Adrenal gland (tissue), 5 donors: ENCODE measurements at regions not wholly inside any gene's neighbourhood (a gene's known extent, or its start where the extent isn't known, plus 50 kb on each side); places are given as distances from the start of the nearest gene placed in this dataset.

Experiments
- CTCF ChIP-seq, 6 experiments: fragments of 450-650 bp in 4 of 6; fragments of 200-600 bp in 2 of 6; sonication (generic) in 1 of 6; IDR thresholded peaks; 1 replicate in 5 of 6; 2 replicates in 1 of 6; pipeline versions ENCODE4 v1.5.1 to v1.8.0; 2016 to 2021; ENCODE audit warnings: antibody characterized with exemption in 6 of 6, mild to moderate bottlenecking in 2 of 6, moderate library complexity in 1 of 6
- POLR2A ChIP-seq, 2 donors: fragments of 450-650 bp; IDR thresholded peaks; one replicate each; pipeline ENCODE4 v1.6.1; 2017; ENCODE audit warnings: antibody characterized with exemption in 2 of 2, mild to moderate bottlenecking in 2 of 2, moderate library complexity in 1 of 2
- donor health status: DM: no; HTN: no; CAD: no.

- TF ChIP-seq POLR2A (IDR thresholded peaks at IDR 0.05), result no peak
- no peak for TF ChIP-seq CTCF (IDR thresholded peaks at IDR 0.05)
These were observed 387.2 kb downstream of the TBC1D32 start for GRCh38 chr6:120947111-120947510.
